ENCODE measurements at regions not wholly inside any gene's neighbourhood (a gene's known extent, or its start where the extent isn't known, plus 50 kb on each side); places are given as distances from the start of the nearest gene placed in this dataset.

GRCh38 chr13:60646620-60647019 lies 249.6 kb downstream of the TDRD3 start:
- Histone ChIP-seq H3K4me3 (ENCODE audit: low read length) (no peak overlapping the region), H3K27me3 (ENCODE audit: insufficient read depth, low read length) (no peaks in the 10 kb centered on the region), H3K36me3 (ENCODE audit: insufficient read depth, low read length) (no peaks in the 10 kb centered on the region), H3K9ac (ENCODE audit: low read depth, low read length) (no peak overlapping the region), H3K9me3 (ENCODE audit: insufficient read depth, low read depth, low read length) (peaks cover 3% of the 10 kb centered on the region; the same call in 1 of the 2 replicates), H3K27ac (ENCODE audit: low read depth, low read length) (no peak overlapping the region; the same call in 1 of the 2 replicates), H3K4me1 (ENCODE audit: insufficient read depth, low read length) (peaks cover 22% of the 10 kb centered on the region)
- 68% methylated on average over 3 of the region's 3 CpGs for WGBS

GRCh38 chr13:60645676-60646075 lies 248.7 kb downstream of the TDRD3 start:
- H3K36me3 ChIP-seq (ENCODE audit: insufficient read depth, low read length): no peaks in the 10 kb centered on the region
- 95% methylated on average over 3 of the region's 3 CpGs for WGBS
- no peaks in the 10 kb centered on the region for H3K27me3 ChIP-seq (ENCODE audit: insufficient read depth, low read length)
- no peak overlapping the region for H3K27ac ChIP-seq (ENCODE audit: low read depth, low read length)
- no peak overlapping the region for H3K9ac ChIP-seq (ENCODE audit: low read depth, low read length)
- H3K9me3 ChIP-seq (ENCODE audit: insufficient read depth, low read depth, low read length): peaks cover 3% of the 10 kb centered on the region; the same call in 1 of the 2 replicates
- H3K4me3 ChIP-seq (ENCODE audit: low read length): no peak overlapping the region
- peaks cover 22% of the 10 kb centered on the region for H3K4me1 ChIP-seq (ENCODE audit: insufficient read depth, low read length)

- H3K9me3 ChIP-seq (ENCODE audit: insufficient read depth, low read depth, low read length): peaks cover 3% of the 10 kb centered on the region; the same call in 1 of the 2 replicates
- H3K36me3 ChIP-seq (ENCODE audit: insufficient read depth, low read length): no peaks in the 10 kb centered on the region
- H3K4me1 ChIP-seq (ENCODE audit: insufficient read depth, low read length): peaks cover 13% of the 10 kb centered on the region
- H3K4me3 ChIP-seq (ENCODE audit: low read length): no peak overlapping the region
- no peak overlapping the region for H3K27ac ChIP-seq (ENCODE audit: low read depth, low read length)
- no peaks in the 10 kb centered on the region for H3K27me3 ChIP-seq (ENCODE audit: insufficient read depth, low read length)
- no peak overlapping the region for H3K9ac ChIP-seq (ENCODE audit: low read depth, low read length)
- WGBS: 79% methylated on average over 4 of the region's 4 CpGs
Observed at GRCh38 chr13:60642552-60642951, 245.5 kb downstream of the TDRD3 start.

GRCh38 chr13:60629158-60629557 lies 232.1 kb downstream of the TDRD3 start:
- Histone ChIP-seq H3K36me3 (ENCODE audit: insufficient read depth, low read length) (no peaks in the 10 kb centered on the region), H3K4me1 (ENCODE audit: insufficient read depth, low read length) (peaks cover 12% of the 10 kb centered on the region; the same call in 1 of the 2 replicates), H3K4me3 (ENCODE audit: low read length) (no peak overlapping the region), H3K9ac (ENCODE audit: low read depth, low read length) (no peak overlapping the region), H3K9me3 (ENCODE audit: insufficient read depth, low read depth, low read length) (no peaks in the 10 kb centered on the region), H3K27ac (ENCODE audit: low read depth, low read length) (no peak overlapping the region), H3K27me3 (ENCODE audit: insufficient read depth, low read length) (no peaks in the 10 kb centered on the region)
- 33% methylated on average over 4 of the region's 5 CpGs for WGBS

- no peaks in the 10 kb centered on the region for H3K36me3 ChIP-seq (ENCODE audit: insufficient read depth, low read length)
- no peak overlapping the region for H3K27ac ChIP-seq (ENCODE audit: low read depth, low read length)
- H3K9me3 ChIP-seq (ENCODE audit: insufficient read depth, low read depth, low read length): no peaks in the 10 kb centered on the region
- no peak overlapping the region for H3K4me3 ChIP-seq (ENCODE audit: low read length)
- 55% methylated on average over 7 of the region's 8 CpGs for WGBS
- no peak overlapping the region for H3K9ac ChIP-seq (ENCODE audit: low read depth, low read length)
- H3K27me3 ChIP-seq (ENCODE audit: insufficient read depth, low read length): no peaks in the 10 kb centered on the region
- H3K4me1 ChIP-seq (ENCODE audit: insufficient read depth, low read length): peaks cover 12% of the 10 kb centered on the region; the same call in 1 of the 2 replicates
Observed at GRCh38 chr13:60627071-60627686, 230.2 kb downstream of the TDRD3 start.
